ENCODE measurements at regions not wholly inside any gene's neighbourhood (a gene's known extent, or its start where the extent isn't known, plus 50 kb on each side); places are given as distances from the start of the nearest gene placed in this dataset.
A peak's percentile ranks its signal among the peaks of the same experiment; 100 is the strongest.
"Not testable (repeated sequence)": the region's sequence is repeated elsewhere in the genome, so short reads cannot be mapped to it uniquely, and the experiment has no call there.

DNA sequence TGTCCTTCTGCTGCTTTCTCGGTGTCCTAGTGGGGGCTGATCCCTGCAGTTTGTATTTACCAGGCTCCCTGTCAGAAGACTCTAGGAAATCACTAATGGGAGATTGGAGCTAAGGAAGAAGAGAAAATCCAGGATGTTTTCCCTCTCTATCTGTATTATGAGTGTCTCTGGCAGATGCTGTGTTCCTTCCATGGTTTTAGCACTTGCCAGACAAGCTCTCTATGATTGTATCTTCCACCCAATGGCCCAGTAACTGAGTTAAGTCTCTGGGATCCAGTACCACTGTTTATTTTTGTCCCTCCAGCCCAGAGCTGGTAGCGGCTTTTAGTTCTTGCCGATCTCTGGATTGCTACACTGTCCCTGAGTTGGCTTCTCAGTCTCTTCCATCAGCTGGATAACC is 494.8 kb upstream of the SLC39A10 start:
- Histone ChIP-seq H3K4me1 (ENCODE audit: control insufficient read depth in 1 of 2, insufficient read depth in 2 of 2, low read length in 2 of 2) (no peaks in the 10 kb centered on the region), H3K36me3 (ENCODE audit: control insufficient read depth in 1 of 2, insufficient read depth in 2 of 2, low read length in 1 of 2) (no peaks in the 10 kb centered on the region), H3K27ac (ENCODE audit: low read depth in 1 of 2, low read length in 2 of 2) (no peak overlapping the region), H3K9me3 (ENCODE audit: control insufficient read depth, low read length) (no peaks in the 10 kb centered on the region), H3K27me3 (ENCODE audit: control insufficient read depth in 1 of 2, insufficient read depth in 2 of 2, low read length in 1 of 2) (no peaks in the 10 kb centered on the region), H3K4me3 (ENCODE audit: low read length in 2 of 2) (no peak overlapping the region)
- intact Hi-C loops (cut with DNase I), result no loop called here
- no peak for DNase-seq
- 87 to 88% methylated on average over 3 of the region's 3 CpGs for WGBS, 2 donors
- no peak for ATAC-seq (ENCODE audit: low FRiP score)

DNA sequence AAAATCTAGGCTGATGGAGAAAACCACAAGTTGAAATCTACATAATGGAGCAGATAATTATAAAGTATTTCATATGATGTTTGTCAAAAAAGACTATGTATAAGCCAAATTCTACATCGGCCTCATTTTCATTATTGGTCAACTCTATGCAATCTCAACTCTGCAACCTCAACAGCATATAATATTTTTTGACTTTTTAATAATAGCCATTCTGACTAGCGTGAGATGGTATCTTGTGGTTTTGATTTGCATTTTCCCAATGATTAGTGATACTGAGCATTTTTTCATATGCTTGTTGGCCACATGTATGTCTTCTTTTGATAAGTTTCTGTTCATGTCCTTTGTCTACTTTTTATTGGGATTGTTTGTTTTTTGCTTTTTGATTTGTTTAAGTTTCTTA is 496.1 kb upstream of the SLC39A10 start:
- Histone ChIP-seq H3K27ac (ENCODE audit: low read depth in 1 of 2, low read length in 2 of 2) (no peak overlapping the region), H3K9me3 (ENCODE audit: control insufficient read depth, low read length) (no peaks in the 10 kb centered on the region), H3K4me3 (ENCODE audit: low read length in 2 of 2) (no peak overlapping the region), H3K27me3 (ENCODE audit: control insufficient read depth in 1 of 2, insufficient read depth in 2 of 2, low read length in 1 of 2) (no peaks in the 10 kb centered on the region), H3K36me3 (ENCODE audit: control insufficient read depth in 1 of 2, insufficient read depth in 2 of 2, low read length in 1 of 2) (no peaks in the 10 kb centered on the region), H3K4me1 (ENCODE audit: control insufficient read depth in 1 of 2, insufficient read depth in 2 of 2, low read length in 2 of 2) (no peaks in the 10 kb centered on the region)
- DNase-seq (no peak), ATAC-seq (ENCODE audit: low FRiP score) (no peak)
- 90 to 94% methylated on average over 2 of the region's 2 CpGs for WGBS, 2 donors
- intact Hi-C loops (cut with DNase I), result no loop called here

DNA sequence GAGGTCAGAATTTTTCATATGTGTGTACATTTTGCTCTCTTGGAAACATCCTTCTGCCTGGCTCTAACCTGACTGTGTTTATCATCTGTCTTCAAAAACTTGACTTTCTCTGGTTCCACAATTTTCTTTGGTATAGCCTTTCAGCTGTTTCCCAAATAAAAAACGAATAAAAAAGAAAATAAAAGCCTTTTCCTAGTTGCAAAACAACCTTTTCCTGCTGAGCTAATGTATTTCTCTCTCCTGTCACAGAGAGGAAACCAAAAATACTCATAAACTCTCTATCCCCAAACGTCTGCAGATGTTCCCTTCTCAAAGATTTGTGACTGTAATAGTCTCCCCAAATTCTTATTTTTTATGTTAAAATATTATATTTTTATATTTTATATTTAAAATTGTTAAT is 505.3 kb upstream of the SLC39A10 start:
- no peaks in the 10 kb centered on the region for H3K27me3 ChIP-seq (ENCODE audit: control insufficient read depth in 1 of 2, insufficient read depth in 2 of 2, low read length in 1 of 2)
- H3K9me3 ChIP-seq (ENCODE audit: control insufficient read depth, low read length), result no peaks in the 10 kb centered on the region
- H3K4me3 ChIP-seq (ENCODE audit: low read length in 2 of 2), result no peak overlapping the region
- DNase-seq (no peak), ATAC-seq (ENCODE audit: low FRiP score) (no peak)
- WGBS, 2 donors, result 3 to 7% methylated on average over 2 of the region's 2 CpGs
- no peaks in the 10 kb centered on the region for H3K4me1 ChIP-seq (ENCODE audit: control insufficient read depth in 1 of 2, insufficient read depth in 2 of 2, low read length in 2 of 2)
- no peaks in the 10 kb centered on the region for H3K36me3 ChIP-seq (ENCODE audit: control insufficient read depth in 1 of 2, insufficient read depth in 2 of 2, low read length in 1 of 2)
- intact Hi-C loops (cut with DNase I), result no loop called here
- H3K27ac ChIP-seq (ENCODE audit: low read depth in 1 of 2, low read length in 2 of 2), result no peak overlapping the region

DNA sequence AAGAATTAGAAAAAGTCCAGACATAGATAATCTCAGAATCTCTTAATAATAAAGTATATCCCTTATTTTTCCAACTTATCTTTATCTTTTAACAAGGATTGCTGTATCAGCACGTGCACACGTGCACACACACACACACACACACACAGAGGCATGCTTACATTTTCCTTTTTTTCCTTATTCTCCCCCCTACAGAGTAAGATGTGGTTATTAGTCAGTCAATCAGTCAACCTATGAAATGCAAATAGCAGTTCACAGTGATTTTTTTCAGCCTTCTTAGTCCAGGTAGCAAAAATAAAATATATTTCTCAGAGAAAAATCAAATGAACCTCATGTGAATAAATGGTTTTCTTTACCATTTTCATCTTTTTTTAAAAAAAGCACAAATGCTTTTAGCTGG is 506.2 kb upstream of the SLC39A10 start:
- H3K4me3 ChIP-seq (ENCODE audit: low read length in 2 of 2), result no peak overlapping the region
- no peak overlapping the region for H3K27ac ChIP-seq (ENCODE audit: low read depth in 1 of 2, low read length in 2 of 2)
- intact Hi-C loops (cut with DNase I), result no loop called here
- no peaks in the 10 kb centered on the region for H3K36me3 ChIP-seq (ENCODE audit: control insufficient read depth in 1 of 2, insufficient read depth in 2 of 2, low read length in 1 of 2)
- WGBS, 2 donors, result 34% methylated on average over 2 of the region's 2 CpGs
- DNase-seq, result no peak
- H3K9me3 ChIP-seq (ENCODE audit: control insufficient read depth, low read length), result no peaks in the 10 kb centered on the region
- ATAC-seq (ENCODE audit: low FRiP score), result no peak
- H3K4me1 ChIP-seq (ENCODE audit: control insufficient read depth in 1 of 2, insufficient read depth in 2 of 2, low read length in 2 of 2), result no peaks in the 10 kb centered on the region
- no peaks in the 10 kb centered on the region for H3K27me3 ChIP-seq (ENCODE audit: control insufficient read depth in 1 of 2, insufficient read depth in 2 of 2, low read length in 1 of 2)

DNA sequence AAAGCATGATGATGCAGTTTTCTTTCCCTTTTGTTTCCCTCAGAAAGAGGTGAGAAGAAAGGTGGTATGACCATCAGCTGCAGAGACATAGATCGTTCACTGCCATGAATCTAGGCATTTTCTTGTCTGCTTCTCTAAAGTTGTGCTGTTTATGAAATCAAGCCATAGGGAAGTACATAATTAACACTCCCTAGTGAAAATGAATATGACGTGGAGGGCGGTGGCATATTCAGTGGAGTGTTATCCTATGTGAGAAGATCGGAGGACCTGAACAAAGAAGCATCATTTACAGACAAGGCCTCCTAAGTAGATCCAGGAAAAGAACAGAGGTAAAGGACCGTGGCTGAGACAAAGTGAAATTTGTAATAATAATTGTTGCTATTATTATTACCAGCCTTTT is 509.0 kb upstream of the SLC39A10 start:
- Histone ChIP-seq H3K4me3 (ENCODE audit: low read length in 2 of 2) (no peak overlapping the region), H3K4me1 (ENCODE audit: control insufficient read depth in 1 of 2, insufficient read depth in 2 of 2, low read length in 2 of 2) (no peaks in the 10 kb centered on the region), H3K9me3 (ENCODE audit: control insufficient read depth, low read length) (peaks cover 3% of the 10 kb centered on the region), H3K27me3 (ENCODE audit: control insufficient read depth in 1 of 2, insufficient read depth in 2 of 2, low read length in 1 of 2) (no peaks in the 10 kb centered on the region), H3K36me3 (ENCODE audit: control insufficient read depth in 1 of 2, insufficient read depth in 2 of 2, low read length in 1 of 2) (no peaks in the 10 kb centered on the region), H3K27ac (ENCODE audit: low read depth in 1 of 2, low read length in 2 of 2) (no peak overlapping the region)
- intact Hi-C loops (cut with DNase I), result no loop called here
- 82 to 83% methylated on average over 5 of the region's 5 CpGs for WGBS, 2 donors
- DNase-seq (no peak), ATAC-seq (ENCODE audit: low FRiP score) (no peak)

DNA sequence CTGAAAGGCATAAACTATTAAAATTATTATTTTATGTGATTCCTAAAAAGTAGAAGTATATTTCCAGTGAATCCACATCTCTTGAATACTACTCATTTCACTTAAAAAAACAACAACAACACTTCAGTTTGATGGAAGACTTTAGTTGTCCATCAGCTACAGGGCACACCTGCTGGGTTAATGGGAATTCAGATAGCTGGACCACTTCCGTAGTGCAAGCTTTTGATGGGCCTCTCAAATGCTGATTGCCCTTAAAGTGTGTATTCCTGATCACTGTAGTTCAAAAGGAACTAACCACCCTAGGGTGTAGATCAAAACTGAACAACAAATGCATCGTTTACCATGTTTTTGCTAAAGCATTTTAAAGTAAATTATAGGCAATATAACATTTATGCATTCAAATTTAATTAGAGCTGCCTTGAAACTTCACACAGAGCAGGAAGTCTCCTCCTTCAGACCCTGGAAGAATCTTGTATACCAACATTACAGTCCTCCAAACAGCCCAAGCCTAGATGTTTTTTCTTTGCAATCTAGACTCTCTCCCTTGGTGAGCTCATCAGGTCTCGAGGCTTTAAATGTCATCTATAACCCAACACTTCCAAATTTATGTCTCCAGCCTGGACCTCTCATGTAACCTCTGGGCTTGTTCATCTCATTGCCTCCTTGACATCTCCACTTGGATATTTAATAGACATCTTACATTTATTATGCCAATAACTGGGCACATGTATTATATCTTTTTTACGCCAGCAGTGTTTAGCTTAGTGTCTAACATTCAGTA is 510.1 kb upstream of the SLC39A10 start:
- H3K36me3 ChIP-seq (ENCODE audit: control insufficient read depth in 1 of 2, insufficient read depth in 2 of 2, low read length in 1 of 2), result no peaks in the 10 kb centered on the region
- no peaks in the 10 kb centered on the region for H3K4me1 ChIP-seq (ENCODE audit: control insufficient read depth in 1 of 2, insufficient read depth in 2 of 2, low read length in 2 of 2)
- H3K27ac ChIP-seq (ENCODE audit: low read depth in 1 of 2, low read length in 2 of 2), result no peak overlapping the region
- ATAC-seq (ENCODE audit: low FRiP score) (no peak), DNase-seq (no peak)
- H3K9me3 ChIP-seq (ENCODE audit: control insufficient read depth, low read length), result peaks cover 5% of the 10 kb centered on the region
- WGBS, 2 donors, result 64 to 66% methylated on average over 4 of the region's 4 CpGs
- H3K27me3 ChIP-seq (ENCODE audit: control insufficient read depth in 1 of 2, insufficient read depth in 2 of 2, low read length in 1 of 2), result no peaks in the 10 kb centered on the region
- H3K4me3 ChIP-seq (ENCODE audit: low read length in 2 of 2), result no peak overlapping the region
- intact Hi-C loops (cut with DNase I), result no loop called here

DNA sequence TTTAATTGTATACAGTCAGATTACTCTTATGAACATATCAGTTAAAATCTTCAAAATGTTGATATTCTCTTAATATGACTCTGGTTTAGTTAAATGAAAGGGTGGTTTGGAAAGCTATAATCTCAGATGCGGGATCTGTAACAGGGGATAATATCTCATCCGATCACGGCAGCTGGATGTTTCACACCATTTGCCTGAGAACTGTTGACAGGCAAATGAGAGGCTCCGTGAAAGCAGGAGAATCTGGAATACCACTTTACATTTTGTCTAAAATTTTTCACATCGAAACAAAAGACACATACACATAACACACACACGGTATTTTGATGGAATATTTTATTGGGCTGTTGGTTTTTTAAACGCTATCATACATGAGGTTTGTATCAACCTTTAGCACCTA is 518.6 kb upstream of the SLC39A10 start:
- no peaks in the 10 kb centered on the region for H3K4me1 ChIP-seq (ENCODE audit: control insufficient read depth in 1 of 2, insufficient read depth in 2 of 2, low read length in 2 of 2)
- no peaks in the 10 kb centered on the region for H3K27me3 ChIP-seq (ENCODE audit: control insufficient read depth in 1 of 2, insufficient read depth in 2 of 2, low read length in 1 of 2)
- H3K27ac ChIP-seq (ENCODE audit: low read depth in 1 of 2, low read length in 2 of 2), result no peak overlapping the region
- H3K36me3 ChIP-seq (ENCODE audit: control insufficient read depth in 1 of 2, insufficient read depth in 2 of 2, low read length in 1 of 2), result no peaks in the 10 kb centered on the region
- intact Hi-C loops (cut with DNase I), result no loop called here
- ATAC-seq (ENCODE audit: low FRiP score) (no peak), DNase-seq (no peak)
- no peak overlapping the region for H3K4me3 ChIP-seq (ENCODE audit: low read length in 2 of 2)
- H3K9me3 ChIP-seq (ENCODE audit: control insufficient read depth, low read length), result peaks cover 4% of the 10 kb centered on the region
- WGBS, 2 donors, result 61 to 72% methylated on average over 7 of the region's 7 CpGs

DNA sequence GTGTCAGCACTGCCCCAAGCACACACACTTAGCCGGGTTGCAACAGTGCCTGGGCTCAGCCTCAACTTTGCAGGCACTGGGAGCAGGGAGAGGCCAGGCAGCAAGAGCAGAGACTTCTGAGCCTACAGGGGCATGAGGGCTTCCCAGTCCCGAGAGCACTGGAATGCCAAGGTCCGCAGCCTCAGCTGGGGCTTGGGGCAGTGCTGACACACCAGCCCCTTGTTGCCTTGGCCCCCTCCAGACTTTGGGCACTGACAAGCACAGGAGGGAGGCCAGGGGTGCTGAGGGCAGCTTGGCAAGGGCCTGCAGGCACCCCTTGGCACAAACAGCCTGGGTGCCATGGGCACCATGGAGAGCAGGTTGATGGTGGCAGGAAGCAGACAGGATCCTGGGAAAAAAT is 531.1 kb upstream of the SLC39A10 start:
- H3K4me1 ChIP-seq (ENCODE audit: control insufficient read depth in 1 of 2, insufficient read depth in 2 of 2, low read length in 2 of 2); H3K9me3 ChIP-seq (ENCODE audit: control insufficient read depth, low read length); H3K4me3 ChIP-seq (ENCODE audit: low read length in 2 of 2); H3K36me3 ChIP-seq (ENCODE audit: control insufficient read depth in 1 of 2, insufficient read depth in 2 of 2, low read length in 1 of 2); H3K27ac ChIP-seq (ENCODE audit: low read depth in 1 of 2, low read length in 2 of 2); DNase-seq; intact Hi-C loops (cut with DNase I); H3K27me3 ChIP-seq (ENCODE audit: control insufficient read depth in 1 of 2, insufficient read depth in 2 of 2, low read length in 1 of 2); ATAC-seq (ENCODE audit: low FRiP score): not testable (repeated sequence)
- WGBS, 2 donors, result 87 to 88% methylated on average over 3 of the region's 3 CpGs

DNA sequence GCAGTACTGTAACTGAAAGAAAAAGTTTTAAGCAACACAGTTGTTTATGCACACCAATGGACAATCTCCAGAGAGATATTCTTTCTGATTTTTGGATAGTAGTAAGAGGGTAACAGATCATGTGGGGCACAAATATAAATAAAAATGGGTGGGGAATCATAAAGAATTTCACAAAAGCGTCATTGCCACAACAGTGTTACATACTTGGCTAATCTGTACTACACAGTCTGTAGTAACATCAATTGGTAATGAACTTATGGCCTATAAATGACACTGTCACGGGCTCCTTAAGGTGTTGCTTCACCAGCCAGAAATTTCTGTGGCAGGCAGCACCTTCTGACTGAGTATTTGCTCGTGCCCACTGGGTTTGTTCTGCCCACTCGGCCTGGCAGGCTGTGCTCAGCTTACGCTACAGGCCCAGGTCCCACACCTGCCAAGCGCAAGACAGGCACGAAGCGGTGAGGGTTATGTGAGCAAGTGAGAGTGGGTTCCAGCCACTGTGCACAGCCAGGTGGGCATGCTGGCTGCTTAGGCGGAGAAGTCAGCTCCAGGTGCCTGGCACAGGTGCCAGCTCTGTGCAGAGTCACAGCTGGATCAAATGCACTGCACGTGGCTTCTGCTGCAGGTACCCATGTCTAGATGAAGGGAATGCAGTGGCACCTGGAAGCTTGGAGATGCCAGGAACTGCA is 532.5 kb upstream of the SLC39A10 start:
- no peak overlapping the region for H3K4me3 ChIP-seq (ENCODE audit: low read length in 2 of 2)
- no peak overlapping the region for H3K27ac ChIP-seq (ENCODE audit: low read depth in 1 of 2, low read length in 2 of 2)
- DNase-seq (peak in 1 of 2 donors; percentile 66), ATAC-seq (ENCODE audit: low FRiP score) (peak; percentile 9)
- no peaks in the 10 kb centered on the region for H3K27me3 ChIP-seq (ENCODE audit: control insufficient read depth in 1 of 2, insufficient read depth in 2 of 2, low read length in 1 of 2)
- H3K4me1 ChIP-seq (ENCODE audit: control insufficient read depth in 1 of 2, insufficient read depth in 2 of 2, low read length in 2 of 2), result no peaks in the 10 kb centered on the region
- H3K9me3 ChIP-seq (ENCODE audit: control insufficient read depth, low read length), result no peaks in the 10 kb centered on the region
- no peaks in the 10 kb centered on the region for H3K36me3 ChIP-seq (ENCODE audit: control insufficient read depth in 1 of 2, insufficient read depth in 2 of 2, low read length in 1 of 2)
- 82 to 84% methylated on average over 10 of the region's 10 CpGs for WGBS, 2 donors
- intact Hi-C loops (cut with DNase I), result no loop called here

Data from aorta (tissue), 5 donors.